ACC112 (cell line): ENCODE measurements at regions not wholly inside any gene's neighbourhood (a gene's known extent, or its start where the extent isn't known, plus 50 kb on each side); places are given as distances from the start of the nearest gene placed in this dataset.
"Not testable (repeated sequence)": the region's sequence is repeated elsewhere in the genome, so short reads cannot be mapped to it uniquely, and the experiment has no call there.

Source experiments
- H2AFZ ChIP-seq: fragments of 200-600 bp; sonication (generic); one replicate; pipeline ENCODE4 v1.6.0; 2017; ENCODE audit warnings: antibody characterized with exemption, low read length; ENCODE audit not compliant: unreplicated experiment
- H3K27ac ChIP-seq: fragments of 200-600 bp; sonication (generic); 2 replicates; pipeline ENCODE4 v1.5.1; 2014; ENCODE audit warnings: low read depth, mild to moderate bottlenecking, antibody characterized with exemption, low read length, moderate library complexity
- H3K27me3 ChIP-seq: fragments of 200-600 bp; sonication (generic); 2 replicates; pipeline ENCODE4 v1.6.1; 2014; ENCODE audit warnings: mild to moderate bottlenecking, antibody characterized with exemption, low read length, moderate library complexity, mixed read lengths; ENCODE audit not compliant: insufficient read depth
- H3K36me3 ChIP-seq: fragments of 200-600 bp; sonication (generic); 2 replicates; pipeline ENCODE4 v1.6.1; 2016; ENCODE audit warnings: mild to moderate bottlenecking, antibody characterized with exemption, low read length, moderate library complexity, mixed read lengths; ENCODE audit not compliant: insufficient read depth
- H3K4me1 ChIP-seq: fragments of 200-600 bp; sonication (generic); one replicate; pipeline ENCODE4 v1.6.1; 2016; ENCODE audit warnings: low read length, mixed read lengths; ENCODE audit not compliant: insufficient read depth, unreplicated experiment, control insufficient read depth
- H3K4me3 ChIP-seq: fragments of 200-600 bp; sonication (generic); 2 replicates; pipeline ENCODE4 v1.5.1; 2014; ENCODE audit warnings: mild to moderate bottlenecking, low read depth, low read length
- H3K79me2 ChIP-seq: fragments of 200-600 bp; sonication (generic); one replicate; pipeline ENCODE4 v1.6.0; 2016; ENCODE audit warnings: low read length; ENCODE audit not compliant: control insufficient read depth, unreplicated experiment, insufficient read depth

GRCh38 chr10:62979921-62980320 lies 153.2 kb upstream of the NRBF2 start:
- H3K27me3 ChIP-seq = no peaks in the 10 kb centered on the region
- H3K4me3 ChIP-seq = no peak overlapping the region
- no peaks in the 10 kb centered on the region for H3K36me3 ChIP-seq
- H3K79me2 ChIP-seq = no peaks in the 10 kb centered on the region
- H2AFZ ChIP-seq = no peak overlapping the region
- no peaks in the 10 kb centered on the region for H3K4me1 ChIP-seq
- H3K27ac ChIP-seq = no peak overlapping the region

GRCh38 chr10:62978482-62978881 lies 154.6 kb upstream of the NRBF2 start:
- Histone ChIP-seq H3K79me2 (no peaks in the 10 kb centered on the region), H3K27ac (no peak overlapping the region), H3K4me3 (no peak overlapping the region), H3K36me3 (no peaks in the 10 kb centered on the region), H3K27me3 (no peaks in the 10 kb centered on the region), H3K4me1 (no peaks in the 10 kb centered on the region), H2AFZ (no peak overlapping the region)

- H3K27ac ChIP-seq, H3K36me3 ChIP-seq, H3K4me3 ChIP-seq, H3K27me3 ChIP-seq, H2AFZ ChIP-seq, H3K4me1 ChIP-seq, H3K79me2 ChIP-seq: not testable (repeated sequence)
Observed at GRCh38 chr10:62974795-62975194, 158.3 kb upstream of the NRBF2 start.

GRCh38 chr10:62972103-62972502 lies 155.9 kb upstream of the EGR2 start:
- Histone ChIP-seq H3K4me3 (no peak overlapping the region), H3K27ac (no peak overlapping the region), H3K36me3 (no peaks in the 10 kb centered on the region), H3K27me3 (0 out of 2 replicates have a peak, but pooled peaks cover 7% of the 10 kb centered on the region), H3K79me2 (no peaks in the 10 kb centered on the region), H3K4me1 (peaks cover 6% of the 10 kb centered on the region), H2AFZ (no peak overlapping the region)

GRCh38 chr10:62964026-62964425 lies 147.9 kb upstream of the EGR2 start:
- Histone ChIP-seq H3K4me3 (no peak overlapping the region), H3K4me1 (peaks cover 4% of the 10 kb centered on the region), H2AFZ (no peak overlapping the region), H3K27me3 (peaks cover 23% of the 10 kb centered on the region; the same call in 1 of the 2 replicates), H3K79me2 (no peaks in the 10 kb centered on the region), H3K27ac (no peak overlapping the region), H3K36me3 (no peaks in the 10 kb centered on the region)

- no peaks in the 10 kb centered on the region for H3K79me2 ChIP-seq
- H3K4me3 ChIP-seq = no peak overlapping the region
- H3K27me3 ChIP-seq = peaks cover 19% of the 10 kb centered on the region; the same call in 1 of the 2 replicates
- no peak overlapping the region for H3K27ac ChIP-seq
- no peak overlapping the region for H2AFZ ChIP-seq
- no peaks in the 10 kb centered on the region for H3K36me3 ChIP-seq
- H3K4me1 ChIP-seq = peaks cover 4% of the 10 kb centered on the region
Observed at GRCh38 chr10:62961951-62962523, 145.9 kb upstream of the EGR2 start.

- Histone ChIP-seq H3K27me3 (peaks cover 25% of the 10 kb centered on the region; the same call in 1 of the 2 replicates), H3K36me3 (no peaks in the 10 kb centered on the region), H2AFZ (no peak overlapping the region), H3K27ac (no peak overlapping the region), H3K4me3 (no peak overlapping the region), H3K79me2 (no peaks in the 10 kb centered on the region), H3K4me1 (peaks cover 4% of the 10 kb centered on the region)
Observed at GRCh38 chr10:62960416-62960815, 144.2 kb upstream of the EGR2 start.

GRCh38 chr10:62959553-62959952 lies 143.4 kb upstream of the EGR2 start:
- Histone ChIP-seq H2AFZ (no peak overlapping the region), H3K79me2 (no peaks in the 10 kb centered on the region), H3K4me3 (no peak overlapping the region), H3K36me3 (no peaks in the 10 kb centered on the region), H3K27me3 (peaks cover 22% of the 10 kb centered on the region; the same call in 1 of the 2 replicates), H3K4me1 (peaks cover 4% of the 10 kb centered on the region), H3K27ac (no peak overlapping the region)

GRCh38 chr10:62958980-62959379 lies 142.8 kb upstream of the EGR2 start:
- H2AFZ ChIP-seq = no peak overlapping the region
- no peaks in the 10 kb centered on the region for H3K79me2 ChIP-seq
- H3K4me1 ChIP-seq = peaks cover 4% of the 10 kb centered on the region
- H3K4me3 ChIP-seq = no peak overlapping the region
- no peak overlapping the region for H3K27ac ChIP-seq
- H3K27me3 ChIP-seq = peaks cover 20% of the 10 kb centered on the region; the same call in 1 of the 2 replicates
- H3K36me3 ChIP-seq = no peaks in the 10 kb centered on the region

- no peak overlapping the region for H3K4me3 ChIP-seq
- H3K79me2 ChIP-seq = no peaks in the 10 kb centered on the region
- H3K27ac ChIP-seq = no peak overlapping the region
- no peaks in the 10 kb centered on the region for H3K27me3 ChIP-seq
- H3K4me1 ChIP-seq = no peaks in the 10 kb centered on the region
- H3K36me3 ChIP-seq = no peaks in the 10 kb centered on the region
- H2AFZ ChIP-seq = no peak overlapping the region
Observed at GRCh38 chr10:62946278-62946677, 130.1 kb upstream of the EGR2 start.

- no peak overlapping the region for H3K27ac ChIP-seq
- H2AFZ ChIP-seq = no peak overlapping the region
- no peaks in the 10 kb centered on the region for H3K4me1 ChIP-seq
- H3K36me3 ChIP-seq = no peaks in the 10 kb centered on the region
- no peak overlapping the region for H3K4me3 ChIP-seq
- no peaks in the 10 kb centered on the region for H3K27me3 ChIP-seq
- H3K79me2 ChIP-seq = no peaks in the 10 kb centered on the region
Observed at GRCh38 chr10:62939698-62940097, 123.5 kb upstream of the EGR2 start.
